GM18907 (cell line): ENCODE measurements at regions not wholly inside any gene's neighbourhood (a gene's known extent, or its start where the extent isn't known, plus 50 kb on each side); places are given as distances from the start of the nearest gene placed in this dataset.
"Not testable (repeated sequence)": the region's sequence is repeated elsewhere in the genome, so short reads cannot be mapped to it uniquely, and the experiment has no call there.

Experiments
- ATAC-seq: cut with Tn5 transposase; IDR thresholded peaks from one replicate; pipeline ENCODE4 v1.9.1; 2021; ENCODE audit warnings: mild to moderate bottlenecking, moderate library complexity; ENCODE audit not compliant: unreplicated experiment

- ATAC-seq = not testable (repeated sequence)
Observed at GRCh38 chr7:76852362-76852761, 179.8 kb downstream of the SPDYE17 start.

- not testable (repeated sequence) for ATAC-seq
Observed at GRCh38 chr7:76851617-76852016, 180.5 kb downstream of the SPDYE17 start.

GRCh38 chr7:76849887-76850563, 182.1 kb downstream of the SPDYE17 start:
- not testable (repeated sequence) for ATAC-seq

- not testable (repeated sequence) for ATAC-seq
Observed at GRCh38 chr7:76839879-76840278, 192.3 kb downstream of the SPDYE17 start.

- not testable (repeated sequence) for ATAC-seq
Observed at GRCh38 chr7:76839214-76839613, 192.9 kb downstream of the SPDYE17 start.

GRCh38 chr7:76838357-76838756, 193.8 kb downstream of the SPDYE17 start:
- not testable (repeated sequence) for ATAC-seq

- ATAC-seq = not testable (repeated sequence)
Observed at GRCh38 chr7:76829233-76829632, 202.2 kb upstream of the POMZP3 start.

- ATAC-seq = not testable (repeated sequence)
Observed at GRCh38 chr7:76826181-76826580, 199.1 kb upstream of the POMZP3 start.

- ATAC-seq = not testable (repeated sequence)
Observed at GRCh38 chr7:76809856-76810255, 182.8 kb upstream of the POMZP3 start.

- not testable (repeated sequence) for ATAC-seq
Observed at GRCh38 chr7:76807588-76808100, 180.6 kb upstream of the POMZP3 start.

GRCh38 chr7:76806460-76806859, 179.4 kb upstream of the POMZP3 start:
- ATAC-seq = not testable (repeated sequence)

GRCh38 chr7:76806010-76806409, 178.9 kb upstream of the POMZP3 start:
- ATAC-seq = not testable (repeated sequence)

- ATAC-seq = not testable (repeated sequence)
Observed at GRCh38 chr7:76805262-76805661, 178.2 kb upstream of the POMZP3 start.

GRCh38 chr7:76797639-76798038, 170.6 kb upstream of the POMZP3 start:
- not testable (repeated sequence) for ATAC-seq

GRCh38 chr7:76780693-76781092, 153.6 kb upstream of the POMZP3 start:
- not testable (repeated sequence) for ATAC-seq

- ATAC-seq = not testable (repeated sequence)
Observed at GRCh38 chr7:76774279-76774678, 147.2 kb upstream of the POMZP3 start.

- ATAC-seq = not testable (repeated sequence)
Observed at GRCh38 chr7:76771980-76772379, 144.9 kb upstream of the POMZP3 start.

GRCh38 chr7:76763977-76764376, 136.9 kb upstream of the POMZP3 start:
- not testable (repeated sequence) for ATAC-seq

- peak; percentile 65 for ATAC-seq
Observed at GRCh38 chr7:76760546-76761220, 133.6 kb upstream of the POMZP3 start.

- ATAC-seq = not testable (repeated sequence)
Observed at GRCh38 chr7:76739538-76739937, 112.5 kb upstream of the POMZP3 start.

- not testable (repeated sequence) for ATAC-seq
Observed at GRCh38 chr7:76736724-76737123, 109.6 kb upstream of the POMZP3 start.

- not testable (repeated sequence) for ATAC-seq
Observed at GRCh38 chr7:76736091-76736490, 109.0 kb upstream of the POMZP3 start.
